Astrocyte of the hippocampus (primary cell): ENCODE measurements at regions not wholly inside any gene's neighbourhood (a gene's known extent, or its start where the extent isn't known, plus 50 kb on each side); places are given as distances from the start of the nearest gene placed in this dataset.

Experiments used
- DNase-seq: peaks from one replicate; pipeline ENCODE4 v3.0.0; 2011; ENCODE audit warnings: low read depth, low spot score

DNA sequence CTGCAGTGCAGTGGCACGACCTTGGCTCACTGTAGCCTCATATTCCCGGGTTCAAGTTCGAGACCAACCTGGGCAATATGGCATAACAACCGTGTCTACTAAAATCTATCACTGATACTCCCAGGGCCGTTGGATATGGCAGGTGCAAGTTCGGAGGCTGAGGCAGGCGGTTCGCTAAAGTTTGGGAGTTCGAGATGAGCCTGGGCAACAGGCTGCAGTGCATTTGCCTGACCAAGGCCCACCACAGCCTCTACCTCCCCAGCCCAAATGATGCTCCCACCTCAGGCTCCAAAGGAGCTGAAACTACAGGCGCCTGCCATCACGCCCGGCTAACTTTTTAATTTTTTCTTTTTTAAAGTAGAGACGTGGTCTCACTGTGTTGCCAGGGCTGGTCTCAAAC lies 177.1 kb upstream of the ALG10B start:
- DNase-seq = no peak

GRCh38 chr12:38141239-38141638 lies 175.3 kb upstream of the ALG10B start:
- no peak for DNase-seq

DNA sequence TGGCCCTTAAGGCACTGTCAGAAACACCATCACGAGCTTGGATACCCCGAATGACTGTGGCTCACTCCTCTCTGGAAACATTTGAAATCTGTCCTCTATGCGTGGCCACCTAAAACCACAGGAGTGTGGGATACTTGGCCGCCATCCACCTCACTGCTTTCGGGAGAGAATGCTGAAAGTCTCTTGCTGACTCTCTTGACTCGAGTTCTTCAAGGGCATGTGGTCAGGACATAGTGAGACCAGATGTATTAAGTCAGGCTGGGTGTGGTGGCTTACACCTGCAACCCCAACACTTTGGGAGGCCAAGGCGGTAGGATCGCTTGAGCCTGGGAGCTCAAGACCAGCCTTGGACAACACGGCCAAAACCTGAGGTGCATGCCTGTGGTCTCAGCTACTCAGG lies 174.7 kb upstream of the ALG10B start:
- DNase-seq = no peak

DNA sequence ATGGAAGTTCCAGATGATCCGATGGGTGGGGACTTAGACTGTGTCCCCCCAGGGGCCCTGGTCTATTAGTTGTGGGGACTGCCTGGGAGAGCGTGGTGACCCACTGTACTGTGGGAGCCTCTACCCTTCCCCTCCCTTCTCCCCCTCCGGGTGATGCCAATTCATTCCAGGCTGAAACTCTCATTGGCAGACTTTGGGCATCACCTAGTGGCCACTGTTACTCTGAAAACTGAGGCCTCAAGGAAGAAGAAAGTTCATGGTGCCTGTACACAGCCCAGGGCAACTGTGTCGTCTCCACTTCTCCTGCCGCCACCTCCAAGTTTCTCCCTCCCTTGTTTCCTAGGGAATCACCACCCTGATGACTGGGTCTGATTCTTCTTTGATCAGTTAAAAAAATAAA lies 173.6 kb upstream of the ALG10B start:
- no peak for DNase-seq

DNA sequence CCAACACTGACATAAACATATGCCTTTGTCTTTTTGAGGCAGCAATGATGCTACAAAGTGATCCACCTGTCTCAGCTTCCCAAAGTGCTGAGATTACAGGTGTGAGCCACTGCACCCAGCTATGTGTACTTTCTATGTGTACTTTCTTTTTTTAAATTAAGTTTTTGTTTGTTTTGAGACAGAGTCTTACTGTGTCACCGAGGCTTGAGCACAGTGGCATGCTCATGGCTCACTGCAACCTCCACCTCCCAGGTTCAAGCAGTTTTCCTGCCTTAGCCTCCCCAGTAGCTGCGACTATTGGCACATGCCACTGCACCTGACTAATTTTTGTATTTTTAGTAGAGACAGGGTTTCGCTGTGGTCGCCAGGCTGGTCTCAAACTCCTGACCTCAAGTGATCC lies 172.5 kb upstream of the ALG10B start:
- no peak for DNase-seq

GRCh38 chr12:38144601-38145436 lies 171.8 kb upstream of the ALG10B start:
- no peak for DNase-seq

- DNase-seq = no peak
Measured at GRCh38 chr12:38149395-38150073, 167.0 kb upstream of the ALG10B start.

GRCh38 chr12:38151991-38152700 lies 164.4 kb upstream of the ALG10B start:
- DNase-seq = no peak

DNA sequence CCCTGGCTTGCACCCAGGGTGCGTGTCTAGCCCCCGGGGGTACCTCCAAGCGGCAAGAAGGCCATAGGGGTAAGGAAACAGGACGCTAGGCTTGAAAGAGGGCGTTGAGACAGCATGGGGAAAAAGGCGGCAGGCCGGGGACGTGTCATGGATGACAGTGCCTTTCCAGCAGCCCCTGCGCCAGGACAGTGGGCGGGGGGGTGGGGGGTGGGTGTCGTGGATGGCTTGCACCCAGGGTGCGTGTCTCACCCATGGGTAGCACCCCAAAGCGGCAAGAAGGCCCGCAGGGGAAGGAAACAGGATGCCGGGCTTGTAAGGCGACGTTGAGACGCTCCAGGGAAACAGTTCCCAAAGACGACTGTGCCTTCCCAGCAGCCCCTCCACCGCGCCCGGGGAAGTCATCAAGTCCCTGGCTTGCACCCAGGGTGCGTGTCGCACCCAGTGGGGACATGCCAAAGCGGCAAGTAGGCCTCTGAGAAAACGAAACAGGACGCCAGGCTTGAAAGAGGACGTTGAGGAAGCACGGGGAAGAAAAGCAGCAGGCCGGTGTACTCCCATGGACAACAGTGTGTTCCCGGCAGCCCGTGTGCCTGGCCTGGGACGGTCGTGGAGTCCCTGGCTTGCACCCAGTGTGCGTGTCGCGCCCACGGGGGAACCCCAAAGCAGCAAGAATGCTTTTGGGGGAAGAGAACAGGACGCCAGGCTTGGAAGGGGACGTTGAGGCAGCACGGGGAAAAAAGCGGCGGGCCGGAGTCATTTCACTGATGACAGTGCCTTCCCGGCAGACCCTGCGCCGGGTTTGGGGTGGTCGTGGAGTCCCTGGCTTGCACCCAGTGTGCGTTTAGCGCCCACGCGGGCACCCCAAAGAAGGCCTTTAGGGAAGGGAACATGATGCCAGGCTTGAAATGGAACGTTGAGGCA lies 163.5 kb upstream of the ALG10B start:
- no peak for DNase-seq

- no peak for DNase-seq
Measured at GRCh38 chr12:38153737-38154061, 162.9 kb upstream of the ALG10B start.

- DNase-seq = no peak
Measured at GRCh38 chr12:38154096-38155019, 162.2 kb upstream of the ALG10B start.

- no peak for DNase-seq
Measured at GRCh38 chr12:38155020-38155395, 161.6 kb upstream of the ALG10B start.

- DNase-seq = no peak
Measured at GRCh38 chr12:38155526-38156496, 160.8 kb upstream of the ALG10B start.

DNA sequence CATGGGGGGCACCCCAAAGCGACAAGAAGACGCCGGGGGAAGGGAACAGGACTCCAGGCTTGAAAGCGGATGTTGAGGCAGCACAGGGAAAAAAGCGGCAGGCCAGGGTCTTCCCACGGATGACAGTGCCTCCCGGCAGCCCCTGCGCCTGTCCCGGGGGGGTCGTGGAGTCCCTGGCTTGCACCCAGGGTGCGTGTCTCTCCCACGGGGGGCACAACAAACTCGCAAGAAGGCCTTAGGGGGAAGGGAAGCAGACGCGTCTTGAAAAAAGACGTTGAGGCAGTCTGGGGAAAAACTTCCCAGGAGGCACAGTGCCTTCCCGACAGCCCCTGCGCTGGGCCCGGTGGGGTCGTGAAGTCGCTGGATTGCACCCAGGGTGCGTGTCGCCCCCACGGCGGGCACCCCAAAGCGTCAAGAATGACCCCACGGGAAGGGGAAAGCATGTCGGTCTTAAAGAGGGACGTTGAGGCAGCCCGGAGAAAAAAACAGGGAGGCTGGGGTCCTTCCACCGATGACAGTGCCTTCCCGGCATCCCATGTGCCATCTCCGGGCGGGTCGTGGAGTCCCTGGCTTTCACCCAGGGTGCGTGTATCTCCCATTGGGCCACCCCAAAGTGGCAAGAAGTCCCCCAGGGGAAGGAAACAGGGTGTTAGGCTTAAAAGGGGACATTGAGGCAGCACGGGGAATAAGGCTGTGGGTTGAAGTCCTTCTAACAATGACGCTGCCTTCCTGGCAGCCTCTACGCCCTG lies 159.9 kb upstream of the ALG10B start:
- DNase-seq = no peak

DNA sequence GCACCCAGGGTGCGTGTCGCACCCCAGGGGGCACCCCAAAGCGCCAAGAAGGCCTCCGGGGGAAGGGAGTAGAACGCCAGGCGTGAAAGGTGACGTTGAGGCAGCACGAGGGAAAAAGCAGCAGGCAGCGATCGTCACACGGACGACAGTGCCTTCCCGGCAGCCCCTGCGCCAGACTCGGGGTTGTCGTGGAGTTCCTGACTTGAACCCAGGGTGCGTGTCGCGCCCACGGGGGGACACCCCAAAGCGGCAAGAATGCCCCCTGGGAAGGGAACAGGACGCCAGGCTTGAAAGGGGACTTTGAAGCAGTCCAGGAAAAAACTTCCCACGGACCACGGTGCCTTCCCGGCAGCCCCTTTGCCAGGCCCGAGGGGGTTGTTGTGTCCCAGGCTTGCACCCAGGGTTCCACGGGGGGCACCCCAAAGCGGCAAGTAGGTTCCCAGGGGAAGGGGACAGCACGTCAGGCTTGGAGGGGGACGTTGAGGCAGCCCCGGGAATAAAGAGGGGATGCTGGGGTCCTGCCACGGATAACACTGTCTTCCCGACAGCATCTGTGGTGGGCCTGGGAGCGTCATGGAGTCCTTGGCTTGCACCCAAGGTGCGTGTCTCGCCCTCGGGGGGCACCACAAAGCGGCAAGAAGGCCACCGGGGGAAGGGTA lies 159.2 kb upstream of the ALG10B start:
- DNase-seq = no peak

DNA sequence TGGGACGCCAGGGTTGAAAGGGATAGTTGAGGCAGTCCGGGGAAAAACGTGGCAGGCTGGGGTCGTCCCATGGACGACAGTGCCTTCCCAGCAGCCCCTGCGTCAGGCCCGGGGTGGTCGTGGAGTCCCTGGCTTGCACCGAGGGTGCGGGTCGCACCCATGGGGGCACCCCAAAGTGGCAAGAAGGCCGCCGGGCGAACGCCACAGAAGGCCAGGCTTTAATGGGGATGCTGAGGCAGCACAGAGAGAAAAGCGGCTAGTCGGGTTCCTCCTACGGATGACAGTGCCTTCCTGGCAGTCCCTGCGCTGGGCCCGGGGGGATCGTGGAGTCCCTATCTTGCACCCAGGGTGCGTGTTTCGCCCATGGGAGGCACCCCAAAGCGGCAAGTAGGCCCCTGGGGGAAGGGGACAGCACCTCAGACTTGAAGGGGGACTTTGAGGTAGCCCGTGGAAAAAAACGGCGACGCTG lies 158.6 kb upstream of the ALG10B start:
- no peak for DNase-seq

- no peak for DNase-seq
Measured at GRCh38 chr12:38158428-38159091, 158.0 kb upstream of the ALG10B start.
